Endodermal cell (in vitro differentiated cells): ENCODE measurements at regions not wholly inside any gene's neighbourhood (a gene's known extent, or its start where the extent isn't known, plus 50 kb on each side); places are given as distances from the start of the nearest gene placed in this dataset.

Experiments used
- DNase-seq: peaks from one replicate; pipeline ENCODE4 v3.0.0-alpha.2; 2017
- H3K27ac ChIP-seq: 2 replicates; pipeline ENCODE4 v1.5.1; 2013; ENCODE audit warnings: mild to moderate bottlenecking, low read depth, low read length, moderate library complexity
- H3K27me3 ChIP-seq: 2 replicates; pipeline ENCODE4 v1.6.1; 2013; ENCODE audit warnings: mild to moderate bottlenecking, low read length, moderate library complexity; ENCODE audit not compliant: insufficient read depth, control insufficient read depth, poor library complexity, severe bottlenecking
- H3K36me3 ChIP-seq: 2 replicates; pipeline ENCODE4 v1.7.0; 2013; ENCODE audit warnings: mild to moderate bottlenecking, low read length, moderate library complexity; ENCODE audit not compliant: control insufficient read depth, insufficient read depth
- H3K4me1 ChIP-seq: one replicate; pipeline ENCODE4 v1.7.0; 2013; ENCODE audit warnings: low read length; ENCODE audit not compliant: control insufficient read depth, insufficient read depth
- H3K4me3 ChIP-seq: 2 replicates; pipeline ENCODE4 v1.5.1; 2013; ENCODE audit warnings: mild to moderate bottlenecking, low read length, moderate library complexity
- H3K9ac ChIP-seq: 2 replicates; pipeline ENCODE4 v1.6.1; 2013; ENCODE audit warnings: mild to moderate bottlenecking, low read length, moderate library complexity; ENCODE audit not compliant: poor library complexity, severe bottlenecking; ENCODE audit errors: extremely low read depth
- H3K9me3 ChIP-seq: 2 replicates; pipeline ENCODE4 v1.6.1; 2013; ENCODE audit warnings: mild to moderate bottlenecking, low read length, moderate library complexity; ENCODE audit not compliant: control insufficient read depth
- H3K27ac Mint-ChIP-seq: 2 replicates; pipeline ENCODE4 v1.8.0; 2020; ENCODE audit warnings: mixed read lengths
- H3K27me3 Mint-ChIP-seq: 2 replicates; pipeline ENCODE4 v1.8.0; 2021; ENCODE audit warnings: mild to moderate bottlenecking, mixed read lengths; ENCODE audit not compliant: insufficient read depth
- H3K36me3 Mint-ChIP-seq: 2 replicates; pipeline ENCODE4 v1.8.0; 2020; ENCODE audit warnings: low read depth, mixed read lengths
- H3K4me1 Mint-ChIP-seq: 2 replicates; pipeline ENCODE4 v1.8.0; 2020; ENCODE audit warnings: mixed read lengths
- H3K4me3 Mint-ChIP-seq: 2 replicates; pipeline ENCODE4 v1.8.0; 2020; ENCODE audit warnings: mild to moderate bottlenecking, moderate library complexity, mixed read lengths
- H3K9me3 Mint-ChIP-seq: 2 replicates; pipeline ENCODE4 v1.8.0; 2020; ENCODE audit warnings: mild to moderate bottlenecking, mixed read lengths
- WGBS, 2 experiments: methylation state at CpG; one replicate each; pipeline versions ENCODE4 v1.1.5 to v1.1.7; 2013; ENCODE audit warnings: missing lambda C conversion rate in 2 of 2, mixed read lengths in 1 of 2; ENCODE audit not compliant: insufficient coverage in 1 of 2, insufficient read length in 1 of 2; 5-methylcytosine and 5-hydroxymethylcytosine counted together
- TF ChIP-seq, protein P1 (sequence below): fragments of 200-600 bp; sonication (generic); conservative IDR thresholded peaks from 2 replicates; pipeline ENCODE4 v1.5.0; 2021; ENCODE audit warnings: antibody characterized with exemption, mild to moderate bottlenecking

- H3K9ac ChIP-seq: no peak overlapping the region
- 83 to 93% methylated on average over 3 of the region's 3 CpGs for WGBS, 2 experiments
- H3K4me3 ChIP-seq: no peak overlapping the region
- H3K4me1 ChIP-seq: no peaks in the 10 kb centered on the region
- Mint-ChIP-seq H3K27me3 (no peaks in the 10 kb centered on the region), H3K27ac (no peak overlapping the region), H3K4me1 (peaks cover 22% of the 10 kb centered on the region), H3K4me3 (no peak overlapping the region), H3K9me3 (peaks cover 29% of the 10 kb centered on the region), H3K36me3 (peaks cover 19% of the 10 kb centered on the region)
- no peak overlapping the region for H3K27ac ChIP-seq
- TF ChIP-seq, protein P1, sequence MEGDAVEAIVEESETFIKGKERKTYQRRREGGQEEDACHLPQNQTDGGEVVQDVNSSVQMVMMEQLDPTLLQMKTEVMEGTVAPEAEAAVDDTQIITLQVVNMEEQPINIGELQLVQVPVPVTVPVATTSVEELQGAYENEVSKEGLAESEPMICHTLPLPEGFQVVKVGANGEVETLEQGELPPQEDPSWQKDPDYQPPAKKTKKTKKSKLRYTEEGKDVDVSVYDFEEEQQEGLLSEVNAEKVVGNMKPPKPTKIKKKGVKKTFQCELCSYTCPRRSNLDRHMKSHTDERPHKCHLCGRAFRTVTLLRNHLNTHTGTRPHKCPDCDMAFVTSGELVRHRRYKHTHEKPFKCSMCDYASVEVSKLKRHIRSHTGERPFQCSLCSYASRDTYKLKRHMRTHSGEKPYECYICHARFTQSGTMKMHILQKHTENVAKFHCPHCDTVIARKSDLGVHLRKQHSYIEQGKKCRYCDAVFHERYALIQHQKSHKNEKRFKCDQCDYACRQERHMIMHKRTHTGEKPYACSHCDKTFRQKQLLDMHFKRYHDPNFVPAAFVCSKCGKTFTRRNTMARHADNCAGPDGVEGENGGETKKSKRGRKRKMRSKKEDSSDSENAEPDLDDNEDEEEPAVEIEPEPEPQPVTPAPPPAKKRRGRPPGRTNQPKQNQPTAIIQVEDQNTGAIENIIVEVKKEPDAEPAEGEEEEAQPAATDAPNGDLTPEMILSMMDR: no peak
- DNase-seq: no peak
- no peaks in the 10 kb centered on the region for H3K36me3 ChIP-seq
- H3K9me3 ChIP-seq: peaks cover 24% of the 10 kb centered on the region
- H3K27me3 ChIP-seq: no peaks in the 10 kb centered on the region
These were observed 956.1 kb upstream of the GOT2 start for GRCh38 chr16:59690216-59690615.

DNA sequence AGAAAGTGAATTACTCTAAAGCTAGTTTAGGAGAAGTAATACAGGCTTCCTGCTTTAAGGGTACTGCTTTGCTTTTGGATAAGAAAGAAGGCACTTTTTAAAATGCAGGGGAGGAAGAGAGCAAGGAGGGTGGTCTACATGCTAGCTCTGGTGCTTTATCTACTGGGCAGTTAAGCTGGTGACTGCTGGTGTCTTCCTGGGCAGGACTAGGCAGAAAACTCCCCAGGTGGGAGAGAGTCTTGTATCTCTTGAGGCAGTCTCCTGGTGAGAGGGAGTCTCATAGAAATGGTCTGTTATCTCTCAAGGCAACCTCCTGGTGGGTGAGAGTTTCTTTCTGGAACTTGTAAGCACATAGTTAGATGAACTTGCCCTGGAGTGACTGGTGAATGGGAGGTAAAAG, 953.9 kb upstream of the GOT2 start:
- H3K27ac ChIP-seq: no peak overlapping the region
- TF ChIP-seq, protein P1: no peak
- no peaks in the 10 kb centered on the region for H3K27me3 ChIP-seq
- no peaks in the 10 kb centered on the region for H3K36me3 ChIP-seq
- H3K4me1 ChIP-seq: no peaks in the 10 kb centered on the region
- H3K9ac ChIP-seq: no peak overlapping the region
- peaks cover 37% of the 10 kb centered on the region for H3K9me3 ChIP-seq
- peaks cover 20% of the 10 kb centered on the region for H3K4me1 Mint-ChIP-seq
- peaks cover 25% of the 10 kb centered on the region for H3K36me3 Mint-ChIP-seq
- peaks cover 45% of the 10 kb centered on the region for H3K9me3 Mint-ChIP-seq
- no peak overlapping the region for H3K4me3 Mint-ChIP-seq
- H3K27me3 Mint-ChIP-seq: no peaks in the 10 kb centered on the region
- H3K27ac Mint-ChIP-seq: peak overlapping the region; percentile 67
- no peak overlapping the region for H3K4me3 ChIP-seq
- DNase-seq: peak; percentile 57

DNA sequence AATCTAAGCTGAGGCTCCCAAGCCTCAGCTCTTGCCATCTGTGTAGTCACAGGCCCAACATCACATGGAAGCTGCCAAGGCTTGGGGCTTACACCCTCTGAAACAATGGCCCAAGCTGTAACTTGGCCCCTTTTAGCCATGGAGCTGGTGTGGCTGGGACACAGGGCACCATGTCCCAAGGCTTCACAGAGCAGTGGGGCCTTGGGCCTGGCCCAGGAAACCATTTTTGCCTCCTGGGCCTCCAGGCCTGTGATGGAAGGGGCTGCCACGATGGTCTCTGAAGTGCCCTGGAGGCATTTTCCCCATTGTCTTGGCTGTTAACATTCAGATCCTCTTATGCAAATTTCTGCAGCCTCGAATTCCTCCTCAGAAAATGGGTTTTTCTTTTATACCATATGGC, 952.3 kb upstream of the GOT2 start:
- H3K27ac Mint-ChIP-seq: no peak overlapping the region

More for the DNA sequence above, 952.3 kb upstream of the GOT2 start:
- no peak overlapping the region for H3K27ac ChIP-seq
- no peak for DNase-seq
- Mint-ChIP-seq H3K9me3 (peaks cover 48% of the 10 kb centered on the region), H3K4me3 (no peak overlapping the region), H3K36me3 (peaks cover 25% of the 10 kb centered on the region), H3K27me3 (no peaks in the 10 kb centered on the region), H3K4me1 (peaks cover 20% of the 10 kb centered on the region)
- peaks cover 37% of the 10 kb centered on the region for H3K9me3 ChIP-seq
- no peaks in the 10 kb centered on the region for H3K4me1 ChIP-seq
- H3K36me3 ChIP-seq: no peaks in the 10 kb centered on the region
- H3K4me3 ChIP-seq: peak overlapping the region; percentile 69
- WGBS, 2 experiments: 81 to 85% methylated on average over 2 of the region's 2 CpGs
- TF ChIP-seq, protein P1: no peak
- H3K27me3 ChIP-seq: no peaks in the 10 kb centered on the region
- no peak overlapping the region for H3K9ac ChIP-seq
